CD14-positive monocyte (primary cell): ENCODE measurements at regions not wholly inside any gene's neighbourhood (a gene's known extent, or its start where the extent isn't known, plus 50 kb on each side); places are given as distances from the start of the nearest gene placed in this dataset.
A peak's percentile ranks its signal among the peaks of the same experiment; 100 is the strongest.

ENCODE experiments used
- DNase-seq, 3 donors: peaks; one replicate each; pipeline ENCODE4 v3.0.0-alpha.2; 2011 to 2022
- H2AFZ ChIP-seq: 2 replicates; pipeline ENCODE4 v1.6.0; 2012; ENCODE audit warnings: mild to moderate bottlenecking, low read depth, low read length, inconsistent platforms; ENCODE audit not compliant: insufficient read depth, poor library complexity, severe bottlenecking
- H3K27ac ChIP-seq, 2 donors: 1 replicate in 1 of 2; 2 replicates in 1 of 2; pipeline ENCODE4 v1.5.1; 2012 to 2013; ENCODE audit warnings: low read length in 2 of 2, control low read depth in 1 of 2, inconsistent platforms in 1 of 2, low read depth in 1 of 2, mild to moderate bottlenecking in 1 of 2
- H3K27me3 ChIP-seq, 2 donors: one replicate each; pipeline versions ENCODE4 v1.6.0 to v1.6.1; 2011 to 2013; ENCODE audit warnings: low read length in 2 of 2; ENCODE audit not compliant: control insufficient read depth in 2 of 2, insufficient read depth in 2 of 2
- H3K36me3 ChIP-seq, 2 donors: replicated peaks in 1 of 2; 1 replicate in 1 of 2; 2 replicates in 1 of 2; pipeline versions ENCODE4 v1.5.1 to v1.6.1; 2012 to 2013; ENCODE audit warnings: low read length in 2 of 2, control low read depth in 1 of 2, inconsistent platforms in 1 of 2, mild to moderate bottlenecking in 1 of 2; ENCODE audit not compliant: insufficient read depth in 2 of 2, control insufficient read depth in 1 of 2
- H3K4me1 ChIP-seq, 2 donors: 1 replicate in 1 of 2; 2 replicates in 1 of 2; pipeline versions ENCODE4 v1.5.1 to v1.6.1; 2012 to 2013; ENCODE audit warnings: low read length in 2 of 2, control low read depth in 1 of 2, inconsistent platforms in 1 of 2, mild to moderate bottlenecking in 1 of 2, moderate library complexity in 1 of 2; ENCODE audit not compliant: insufficient read depth in 2 of 2, control insufficient read depth in 1 of 2
- H3K4me2 ChIP-seq: replicated peaks from 2 replicates; pipeline ENCODE3; 2012; ENCODE audit warnings: low read length, moderate library complexity, mild to moderate bottlenecking; ENCODE audit not compliant: poor library complexity, severe bottlenecking; ENCODE audit errors: extremely low read depth
- H3K4me3 ChIP-seq, 3 experiments: fragments of 200-600 bp in 1 of 3; sonication (generic) in 1 of 3; replicated peaks in 1 of 3; 1 replicate in 2 of 3; 2 replicates in 1 of 3; pipeline ENCODE4 v1.5.1; 2011 to 2013; ENCODE audit warnings: low read length in 3 of 3, mild to moderate bottlenecking in 3 of 3, control low read depth in 2 of 3, low read depth in 2 of 3, inconsistent platforms in 1 of 3, moderate library complexity in 1 of 3
- H3K79me2 ChIP-seq: 2 replicates; pipeline ENCODE4 v1.6.0; 2012; ENCODE audit warnings: mild to moderate bottlenecking, control low read depth, inconsistent platforms, low read length, moderate library complexity; ENCODE audit not compliant: insufficient read depth
- H3K9ac ChIP-seq: 2 replicates; pipeline ENCODE4 v1.6.0; 2017; ENCODE audit warnings: low read length, mild to moderate bottlenecking; ENCODE audit not compliant: insufficient read depth, poor library complexity, severe bottlenecking
- H3K9me3 ChIP-seq, 2 donors: replicated peaks in 1 of 2; 1 replicate in 1 of 2; 2 replicates in 1 of 2; pipeline versions ENCODE4 v1.5.1 to v1.6.1; 2012 to 2013; ENCODE audit warnings: low read length in 2 of 2, control low read depth in 1 of 2; ENCODE audit not compliant: control insufficient read depth in 1 of 2, insufficient read depth in 1 of 2
- H4K20me1 ChIP-seq: 2 replicates; pipeline ENCODE4 v1.6.0; 2012; ENCODE audit warnings: mild to moderate bottlenecking, low read length, control low read depth, moderate library complexity; ENCODE audit not compliant: insufficient read depth
- H3K27ac Mint-ChIP-seq, 7 donors: one replicate each; pipeline ENCODE4 v1.8.0; 2020; ENCODE audit warnings: mild to moderate bottlenecking in 7 of 7, mixed read lengths in 7 of 7, moderate library complexity in 6 of 7, inconsistent platforms in 2 of 7
- H3K27me3 Mint-ChIP-seq, 3 donors: one replicate each; pipeline ENCODE4 v1.8.0; 2021 to 2022; ENCODE audit warnings: low read depth in 3 of 3, mild to moderate bottlenecking in 3 of 3, mixed read lengths in 3 of 3, moderate library complexity in 3 of 3, inconsistent platforms in 1 of 3
- H3K36me3 Mint-ChIP-seq, 2 donors: one replicate each; pipeline ENCODE4 v1.8.0; 2020; ENCODE audit warnings: mixed read lengths in 2 of 2, inconsistent platforms in 1 of 2, mild to moderate bottlenecking in 1 of 2
- H3K4me1 Mint-ChIP-seq: one replicate; pipeline ENCODE4 v1.8.0; 2020; ENCODE audit warnings: mild to moderate bottlenecking, mixed read lengths
- H3K4me3 Mint-ChIP-seq, 2 donors: one replicate each; pipeline ENCODE4 v1.8.0; 2020; ENCODE audit warnings: mild to moderate bottlenecking in 2 of 2, mixed read lengths in 2 of 2, moderate library complexity in 1 of 2
- H3K9me3 Mint-ChIP-seq, 7 donors: one replicate each; pipeline ENCODE4 v1.8.0; 2020 to 2022; ENCODE audit warnings: mixed read lengths in 7 of 7, mild to moderate bottlenecking in 6 of 7, moderate library complexity in 6 of 7, inconsistent platforms in 2 of 7
- WGBS: methylation state at CpG from one replicate; pipeline ENCODE4 v1.1.5; 2013; ENCODE audit warnings: missing lambda C conversion rate; ENCODE audit not compliant: insufficient coverage; 5-methylcytosine and 5-hydroxymethylcytosine counted together
- intact Hi-C, 2 donors: fragments of 100-400 bp; cut with micrococcal nuclease; formaldehyde crosslinking; loops; one replicate each; pipeline versions ENCODE4 v1.15.0 to v1.15.1; 2023
- TF ChIP-seq, protein P1 (sequence below): fragments of 200-600 bp; IDR thresholded peaks from one replicate; pipeline ENCODE4 v1.8.0; 2022; ENCODE audit warnings: antibody characterized with exemption, mild to moderate bottlenecking

DNA sequence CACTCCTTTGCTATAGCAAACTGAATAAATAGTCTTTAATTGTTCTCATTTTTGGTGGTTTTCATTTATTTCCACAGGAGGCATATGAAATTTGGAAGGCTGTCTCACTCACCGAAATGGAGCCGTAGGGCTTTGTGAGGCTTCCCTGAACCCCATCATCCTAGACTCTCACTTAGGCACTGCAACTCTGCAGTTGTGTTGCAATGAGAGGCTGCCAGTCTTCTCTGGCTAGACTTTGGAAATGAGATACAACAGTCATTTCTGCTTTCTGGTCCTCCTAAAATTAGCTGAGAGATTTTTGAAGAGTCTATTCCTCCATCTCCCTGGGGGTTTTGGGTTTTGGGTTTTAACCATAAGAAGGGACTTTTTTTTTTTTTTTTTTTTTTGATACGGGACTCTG, 146.5 kb downstream of the SH3BGRL start:
- H3K4me1 ChIP-seq, result peaks cover 21 to 22% of the 10 kb centered on the region in 2 donors
- Mint-ChIP-seq H3K4me1 (peaks cover 26% of the 10 kb centered on the region), H3K27me3 (no peaks in the 10 kb centered on the region), H3K27ac (peak overlapping the region in 1 of 7 donors; percentile 62), H3K36me3 (peaks cover 3% of the 10 kb centered on the region in 2 donors), H3K9me3 (peaks cover 0 to 16% (median 3%) of the 10 kb centered on the region in 7 donors), H3K4me3 (no peak overlapping the region)
- DNase-seq, result peak in 2 of 3 donors; percentile 0 to 9
- no peaks in the 10 kb centered on the region for H3K9me3 ChIP-seq
- no peak overlapping the region for H2AFZ ChIP-seq
- H3K9ac ChIP-seq, result no peak overlapping the region
- WGBS, result no CpG with 5 or more reads among the region's 3 CpGs
- no peak overlapping the region for H3K27ac ChIP-seq
- H3K27me3 ChIP-seq, result no peaks in the 10 kb centered on the region
- H3K4me3 ChIP-seq, result no peak overlapping the region
- peak overlapping the region; percentile 12 for H3K4me2 ChIP-seq
- TF ChIP-seq, protein P1, sequence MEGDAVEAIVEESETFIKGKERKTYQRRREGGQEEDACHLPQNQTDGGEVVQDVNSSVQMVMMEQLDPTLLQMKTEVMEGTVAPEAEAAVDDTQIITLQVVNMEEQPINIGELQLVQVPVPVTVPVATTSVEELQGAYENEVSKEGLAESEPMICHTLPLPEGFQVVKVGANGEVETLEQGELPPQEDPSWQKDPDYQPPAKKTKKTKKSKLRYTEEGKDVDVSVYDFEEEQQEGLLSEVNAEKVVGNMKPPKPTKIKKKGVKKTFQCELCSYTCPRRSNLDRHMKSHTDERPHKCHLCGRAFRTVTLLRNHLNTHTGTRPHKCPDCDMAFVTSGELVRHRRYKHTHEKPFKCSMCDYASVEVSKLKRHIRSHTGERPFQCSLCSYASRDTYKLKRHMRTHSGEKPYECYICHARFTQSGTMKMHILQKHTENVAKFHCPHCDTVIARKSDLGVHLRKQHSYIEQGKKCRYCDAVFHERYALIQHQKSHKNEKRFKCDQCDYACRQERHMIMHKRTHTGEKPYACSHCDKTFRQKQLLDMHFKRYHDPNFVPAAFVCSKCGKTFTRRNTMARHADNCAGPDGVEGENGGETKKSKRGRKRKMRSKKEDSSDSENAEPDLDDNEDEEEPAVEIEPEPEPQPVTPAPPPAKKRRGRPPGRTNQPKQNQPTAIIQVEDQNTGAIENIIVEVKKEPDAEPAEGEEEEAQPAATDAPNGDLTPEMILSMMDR, result no peak
- H3K79me2 ChIP-seq, result no peaks in the 10 kb centered on the region
- no peaks in the 10 kb centered on the region for H4K20me1 ChIP-seq
- no peaks in the 10 kb centered on the region for H3K36me3 ChIP-seq
- intact Hi-C loops, result no loop called here

DNA sequence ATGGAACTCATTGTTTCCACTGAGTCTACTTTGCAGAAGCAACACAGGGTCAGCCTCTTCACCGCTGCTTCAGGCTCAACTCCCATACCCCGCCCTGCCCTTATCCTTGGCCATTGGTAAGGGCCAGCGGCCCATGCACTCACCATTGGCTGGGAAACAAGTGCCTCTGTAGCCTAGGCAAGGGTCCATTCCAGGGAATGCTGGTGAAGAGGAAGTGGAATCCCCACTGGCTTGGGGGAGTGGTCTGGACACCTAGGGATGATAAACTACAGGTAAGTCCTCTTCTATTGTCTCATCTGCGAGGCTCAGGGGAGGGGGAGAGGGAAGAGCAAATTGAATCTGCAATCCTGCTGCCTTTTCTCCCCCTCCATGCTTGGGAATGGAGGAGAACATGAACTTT, 153.1 kb downstream of the SH3BGRL start:
- H2AFZ ChIP-seq, result no peak overlapping the region
- peaks cover 0 to 2% (median 0%) of the 10 kb centered on the region in 3 donors for H3K27me3 Mint-ChIP-seq
- H3K4me3 Mint-ChIP-seq, result peak overlapping the region in 1 of 2 donors; percentile 12
- no peak for DNase-seq
- no peaks in the 10 kb centered on the region for H3K36me3 ChIP-seq
- no peaks in the 10 kb centered on the region for H4K20me1 ChIP-seq
- H3K9me3 ChIP-seq, result no peaks in the 10 kb centered on the region
- no peaks in the 10 kb centered on the region for H3K79me2 ChIP-seq
- peaks cover 9 to 13% of the 10 kb centered on the region in 2 donors for H3K4me1 ChIP-seq
- peak overlapping the region; percentile 27 for H3K4me2 ChIP-seq
- peaks cover 0 to 7% of the 10 kb centered on the region in 2 donors for H3K36me3 Mint-ChIP-seq
- H3K27me3 ChIP-seq, result no peaks in the 10 kb centered on the region
- intact Hi-C loops, result no loop called here
- H3K4me1 Mint-ChIP-seq, result peaks cover 26% of the 10 kb centered on the region
- H3K9ac ChIP-seq, result no peak overlapping the region
- peak overlapping the region in 1 of 3 experiments; percentile 18 for H3K4me3 ChIP-seq
- no CpG with 5 or more reads among the region's 4 CpGs for WGBS
- H3K27ac ChIP-seq, result peak overlapping the region in 1 of 2 donors; percentile 14
- peaks cover 0 to 11% (median 2%) of the 10 kb centered on the region in 7 donors for H3K9me3 Mint-ChIP-seq
- TF ChIP-seq, protein P1, result no peak
- H3K27ac Mint-ChIP-seq, result no peak overlapping the region
